Parathyroid adenoma (tissue), 2 donors: ENCODE measurements at regions not wholly inside any gene's neighbourhood (a gene's known extent, or its start where the extent isn't known, plus 50 kb on each side); places are given as distances from the start of the nearest gene placed in this dataset.
"Not testable (repeated sequence)": the region's sequence is repeated elsewhere in the genome, so short reads cannot be mapped to it uniquely, and the experiment has no call there.

Experiments used
- H2AFZ ChIP-seq: fragments of 300-600 bp; sonication (generic); one replicate; pipeline ENCODE4 v1.7.0; 2017; ENCODE audit warnings: antibody characterized with exemption, mild to moderate bottlenecking
- H3K27ac ChIP-seq: fragments of 300-600 bp; sonication (generic); one replicate; pipeline ENCODE4 v1.7.0; 2017
- H3K27me3 ChIP-seq: fragments of 300-600 bp; sonication (generic); one replicate; pipeline ENCODE4 v1.7.0; 2017; ENCODE audit warnings: low read length; ENCODE audit not compliant: control insufficient read depth, insufficient read depth
- H3K36me3 ChIP-seq: fragments of 300-600 bp; sonication (generic); one replicate; pipeline ENCODE4 v1.7.0; 2017; ENCODE audit warnings: low read length; ENCODE audit not compliant: control insufficient read depth, insufficient read depth
- H3K4me1 ChIP-seq: fragments of 300-600 bp; sonication (generic); one replicate; pipeline ENCODE4 v1.7.0; 2017; ENCODE audit warnings: control low read depth
- H3K4me2 ChIP-seq: fragments of 300-600 bp; sonication (generic); one replicate; pipeline ENCODE4 v1.7.0; 2017; ENCODE audit warnings: low read length
- H3K4me3 ChIP-seq: fragments of 300-600 bp; sonication (generic); one replicate; pipeline ENCODE4 v1.7.0; 2017; ENCODE audit warnings: low read depth, low read length
- H3K79me2 ChIP-seq: fragments of 300-600 bp; sonication (generic); one replicate; pipeline ENCODE4 v1.7.0; 2017; ENCODE audit warnings: control low read depth
- H3K9ac ChIP-seq: fragments of 300-600 bp; sonication (generic); one replicate; pipeline ENCODE4 v1.7.0; 2017; ENCODE audit warnings: mild to moderate bottlenecking
- H3K9me3 ChIP-seq: fragments of 300-600 bp; sonication (generic); one replicate; pipeline ENCODE4 v1.7.0; 2017; ENCODE audit warnings: low read length; ENCODE audit not compliant: control insufficient read depth
- TF ChIP-seq, protein P1 (sequence below): fragments of 300-600 bp; sonication (generic); IDR thresholded peaks from one replicate; pipeline ENCODE4 v1.7.0; 2017; ENCODE audit warnings: antibody characterized with exemption, mild to moderate bottlenecking
- donor health status: primary hyperparathyroidism.

DNA sequence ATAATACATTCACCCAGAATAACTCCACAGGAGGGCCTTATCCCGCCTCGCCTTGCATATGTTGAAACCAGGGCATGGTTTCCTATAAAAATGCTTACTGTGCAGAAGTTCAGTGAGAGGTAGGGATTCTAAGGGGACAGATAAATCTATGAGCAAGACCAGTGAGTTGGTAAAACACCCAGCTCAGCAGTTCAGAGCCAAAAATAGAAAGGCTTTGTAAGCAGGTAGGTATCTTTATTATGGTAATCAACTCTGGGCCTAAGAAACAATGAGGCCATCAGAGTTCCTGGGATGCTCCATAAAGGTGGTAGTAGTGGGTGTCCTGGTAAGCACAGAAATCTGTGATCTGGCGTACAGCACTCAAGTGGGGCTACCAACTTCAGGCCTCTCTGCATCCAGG is 549.4 kb upstream of the CDH5 start:
- Histone ChIP-seq H3K27me3 (no peaks in the 10 kb centered on the region), H3K4me3 (no peak overlapping the region), H3K36me3 (no peaks in the 10 kb centered on the region), H3K4me1 (peaks cover 6% of the 10 kb centered on the region), H3K9ac (no peak overlapping the region), H3K27ac (no peak overlapping the region), H3K9me3 (no peaks in the 10 kb centered on the region), H2AFZ (no peak overlapping the region), H3K4me2 (peak overlapping the region; percentile 23), H3K79me2 (no peaks in the 10 kb centered on the region)
- TF ChIP-seq, protein P1, sequence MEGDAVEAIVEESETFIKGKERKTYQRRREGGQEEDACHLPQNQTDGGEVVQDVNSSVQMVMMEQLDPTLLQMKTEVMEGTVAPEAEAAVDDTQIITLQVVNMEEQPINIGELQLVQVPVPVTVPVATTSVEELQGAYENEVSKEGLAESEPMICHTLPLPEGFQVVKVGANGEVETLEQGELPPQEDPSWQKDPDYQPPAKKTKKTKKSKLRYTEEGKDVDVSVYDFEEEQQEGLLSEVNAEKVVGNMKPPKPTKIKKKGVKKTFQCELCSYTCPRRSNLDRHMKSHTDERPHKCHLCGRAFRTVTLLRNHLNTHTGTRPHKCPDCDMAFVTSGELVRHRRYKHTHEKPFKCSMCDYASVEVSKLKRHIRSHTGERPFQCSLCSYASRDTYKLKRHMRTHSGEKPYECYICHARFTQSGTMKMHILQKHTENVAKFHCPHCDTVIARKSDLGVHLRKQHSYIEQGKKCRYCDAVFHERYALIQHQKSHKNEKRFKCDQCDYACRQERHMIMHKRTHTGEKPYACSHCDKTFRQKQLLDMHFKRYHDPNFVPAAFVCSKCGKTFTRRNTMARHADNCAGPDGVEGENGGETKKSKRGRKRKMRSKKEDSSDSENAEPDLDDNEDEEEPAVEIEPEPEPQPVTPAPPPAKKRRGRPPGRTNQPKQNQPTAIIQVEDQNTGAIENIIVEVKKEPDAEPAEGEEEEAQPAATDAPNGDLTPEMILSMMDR = no peak

DNA sequence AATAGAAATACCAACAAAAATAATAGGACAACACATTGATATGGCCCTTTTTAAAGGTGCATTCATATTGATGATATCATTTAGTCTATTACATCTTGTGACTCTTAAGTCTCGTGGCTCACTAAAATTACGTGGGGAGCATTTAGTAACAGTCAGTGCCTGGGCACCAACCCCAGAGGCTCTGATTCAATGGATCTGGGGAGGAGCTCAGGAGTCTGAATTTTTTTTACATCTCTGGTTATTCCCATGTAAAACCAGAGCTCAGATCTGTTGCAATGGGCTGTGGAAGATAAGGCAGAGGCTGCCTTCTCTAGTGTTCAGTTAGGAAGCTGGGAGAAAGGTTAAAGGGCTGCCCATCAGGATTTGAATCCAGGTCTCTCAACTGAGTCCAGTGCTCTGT is 549.9 kb upstream of the CDH5 start:
- Histone ChIP-seq H3K27ac (no peak overlapping the region), H3K4me2 (peak overlapping the region; percentile 23), H3K9me3 (no peaks in the 10 kb centered on the region), H3K4me1 (peaks cover 6% of the 10 kb centered on the region), H3K79me2 (no peaks in the 10 kb centered on the region), H3K9ac (no peak overlapping the region), H3K36me3 (no peaks in the 10 kb centered on the region), H2AFZ (no peak overlapping the region), H3K4me3 (no peak overlapping the region), H3K27me3 (no peaks in the 10 kb centered on the region)
- TF ChIP-seq, protein P1 = no peak

DNA sequence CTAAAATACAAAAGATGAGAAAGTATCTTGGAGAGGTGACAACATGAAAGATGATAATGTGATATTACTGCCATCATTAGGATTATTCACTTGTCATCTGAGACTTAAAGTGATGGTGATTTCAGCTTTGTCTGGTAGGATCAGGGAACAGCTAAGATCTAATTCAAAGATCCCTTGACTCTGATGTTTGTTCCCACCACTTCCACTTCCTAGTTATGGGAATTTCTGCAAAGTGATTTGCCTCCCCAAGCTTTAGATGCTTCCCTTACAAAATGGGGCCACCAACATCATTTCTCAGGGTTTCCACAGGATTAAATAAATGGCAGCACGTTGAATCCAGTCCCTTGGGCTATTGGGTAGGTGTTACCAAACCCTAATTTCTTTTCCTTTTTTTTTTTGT is 550.8 kb upstream of the CDH5 start:
- Histone ChIP-seq H3K4me2 (no peak overlapping the region), H3K36me3 (no peaks in the 10 kb centered on the region), H3K27ac (no peak overlapping the region), H2AFZ (no peak overlapping the region), H3K4me3 (no peak overlapping the region), H3K9me3 (no peaks in the 10 kb centered on the region), H3K4me1 (peaks cover 6% of the 10 kb centered on the region), H3K27me3 (no peaks in the 10 kb centered on the region), H3K79me2 (no peaks in the 10 kb centered on the region), H3K9ac (no peak overlapping the region)
- TF ChIP-seq, protein P1 = no peak

DNA sequence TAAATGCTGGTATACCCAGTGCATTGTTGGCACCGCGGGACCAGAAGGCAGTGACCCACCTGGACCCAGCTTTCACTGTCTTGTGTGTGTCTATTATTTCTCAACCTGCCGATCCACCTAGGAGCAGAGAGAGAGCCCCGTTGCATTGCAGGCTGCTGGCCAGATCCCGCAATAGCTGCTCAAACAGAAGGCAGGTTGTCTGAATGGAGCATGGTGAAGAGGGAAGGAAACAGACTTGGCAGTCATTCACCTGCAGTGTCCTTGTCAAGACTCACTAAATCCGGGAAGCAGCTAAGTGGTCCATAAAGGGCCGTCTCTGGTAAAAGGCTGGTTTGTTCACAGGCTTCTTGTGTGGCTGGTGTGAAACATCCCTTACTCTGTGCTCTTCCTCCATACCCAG is 552.6 kb upstream of the CDH5 start:
- peak overlapping the region; percentile 35 for H3K4me2 ChIP-seq
- not testable (repeated sequence) for H3K36me3 ChIP-seq, H3K79me2 ChIP-seq, H3K9ac ChIP-seq, H3K27ac ChIP-seq, H3K27me3 ChIP-seq, H3K4me1 ChIP-seq, H3K4me3 ChIP-seq, H3K9me3 ChIP-seq, H2AFZ ChIP-seq

DNA sequence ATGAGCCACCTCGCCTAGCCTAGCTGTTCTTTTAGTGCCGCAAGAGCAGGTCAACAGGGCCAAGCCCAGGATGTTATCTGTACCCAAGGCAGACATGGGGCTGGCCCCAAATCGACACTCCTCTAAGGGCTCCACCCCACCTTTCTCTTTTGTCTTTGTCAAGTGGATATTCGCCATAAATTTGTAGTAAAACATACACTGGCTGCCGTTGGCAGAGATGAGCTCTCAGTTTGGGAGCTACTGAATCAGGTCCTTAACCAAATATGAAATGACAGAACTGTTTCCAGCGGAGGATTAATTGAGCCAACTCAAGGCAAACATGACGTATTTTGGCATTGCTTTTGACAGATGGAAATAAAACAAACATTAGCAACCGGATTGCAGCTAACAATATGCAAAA is 556.9 kb upstream of the CDH5 start:
- no peak overlapping the region for H3K27ac ChIP-seq

More for the DNA sequence above, 556.9 kb upstream of the CDH5 start:
- Histone ChIP-seq H3K79me2 (no peaks in the 10 kb centered on the region), H3K27me3 (no peaks in the 10 kb centered on the region), H3K4me2 (no peak overlapping the region), H2AFZ (no peak overlapping the region), H3K4me3 (no peak overlapping the region), H3K36me3 (no peaks in the 10 kb centered on the region), H3K9ac (no peak overlapping the region), H3K9me3 (no peaks in the 10 kb centered on the region), H3K4me1 (no peaks in the 10 kb centered on the region)
- TF ChIP-seq, protein P1 = no peak
